ENCODE measurements at regions not wholly inside any gene's neighbourhood (a gene's known extent, or its start where the extent isn't known, plus 50 kb on each side); places are given as distances from the start of the nearest gene placed in this dataset.

DNA sequence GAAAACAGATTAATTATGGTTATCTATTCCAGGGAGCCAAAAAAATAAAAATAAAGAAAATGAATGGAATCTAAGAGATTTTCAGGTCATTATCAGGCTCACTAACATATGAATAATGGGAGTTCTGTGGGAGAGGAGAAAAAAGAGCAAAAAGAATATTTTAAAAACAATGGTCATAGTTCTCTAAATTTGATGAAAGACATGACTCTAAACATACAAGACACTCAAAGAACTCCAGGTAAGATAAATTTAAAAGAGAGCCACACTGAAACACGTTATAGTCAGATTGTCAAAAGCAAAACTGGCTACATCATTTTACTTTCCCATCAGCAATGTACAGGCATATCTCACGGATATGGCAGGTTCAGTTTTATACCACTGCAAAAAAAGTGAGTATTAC is 520.0 kb downstream of the ANKRD50 start:
- Histone ChIP-seq H3K4me3 (no peak overlapping the region), H3K27me3 (no peaks in the 10 kb centered on the region), H3K4me1 (no peaks in the 10 kb centered on the region), H3K36me3 (no peaks in the 10 kb centered on the region), H3K27ac (no peak overlapping the region), H3K9me3 (peaks cover 0 to 10% (median 0%) of the 10 kb centered on the region in 4 donors)
- WGBS, 2 donors = 80 to 82% methylated on average over 2 of the region's 2 CpGs
- no peak for ATAC-seq (ENCODE audit: low FRiP score in 2 of 2)
- no peak for DNase-seq
- TF ChIP-seq POLR2A (IDR thresholded peaks at IDR 0.05) (no peak), EP300 (IDR thresholded peaks at IDR 0.05) (no peak), POLR2AphosphoS5 (IDR thresholded peaks at IDR 0.05) (no peak)
- TF ChIP-seq, protein P1, sequence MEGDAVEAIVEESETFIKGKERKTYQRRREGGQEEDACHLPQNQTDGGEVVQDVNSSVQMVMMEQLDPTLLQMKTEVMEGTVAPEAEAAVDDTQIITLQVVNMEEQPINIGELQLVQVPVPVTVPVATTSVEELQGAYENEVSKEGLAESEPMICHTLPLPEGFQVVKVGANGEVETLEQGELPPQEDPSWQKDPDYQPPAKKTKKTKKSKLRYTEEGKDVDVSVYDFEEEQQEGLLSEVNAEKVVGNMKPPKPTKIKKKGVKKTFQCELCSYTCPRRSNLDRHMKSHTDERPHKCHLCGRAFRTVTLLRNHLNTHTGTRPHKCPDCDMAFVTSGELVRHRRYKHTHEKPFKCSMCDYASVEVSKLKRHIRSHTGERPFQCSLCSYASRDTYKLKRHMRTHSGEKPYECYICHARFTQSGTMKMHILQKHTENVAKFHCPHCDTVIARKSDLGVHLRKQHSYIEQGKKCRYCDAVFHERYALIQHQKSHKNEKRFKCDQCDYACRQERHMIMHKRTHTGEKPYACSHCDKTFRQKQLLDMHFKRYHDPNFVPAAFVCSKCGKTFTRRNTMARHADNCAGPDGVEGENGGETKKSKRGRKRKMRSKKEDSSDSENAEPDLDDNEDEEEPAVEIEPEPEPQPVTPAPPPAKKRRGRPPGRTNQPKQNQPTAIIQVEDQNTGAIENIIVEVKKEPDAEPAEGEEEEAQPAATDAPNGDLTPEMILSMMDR (IDR thresholded peaks at IDR 0.05) = no peak

DNA sequence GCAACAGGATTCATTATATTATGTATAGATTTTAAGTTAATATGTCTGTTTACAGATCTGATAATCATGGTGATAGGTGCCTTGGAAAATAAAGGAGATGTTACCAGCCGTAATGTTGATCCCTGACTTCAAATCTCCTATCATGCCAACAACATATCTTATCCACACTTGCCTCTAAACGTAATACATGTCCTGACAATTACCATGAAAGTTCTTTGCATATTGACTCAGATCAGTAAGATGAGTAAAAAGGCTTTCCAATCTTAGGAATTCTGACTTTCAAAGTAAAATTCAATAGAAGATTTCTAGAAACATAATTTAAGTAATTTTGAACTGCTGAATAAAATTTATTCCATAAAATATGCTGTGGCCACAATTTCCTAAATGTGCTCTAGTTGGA is 513.3 kb downstream of the ANKRD50 start:
- H3K4me3 ChIP-seq = no peak overlapping the region
- no peaks in the 10 kb centered on the region for H3K36me3 ChIP-seq
- no peak overlapping the region for H3K27ac ChIP-seq
- DNase-seq (no peak), ATAC-seq (ENCODE audit: low FRiP score in 2 of 2) (no peak)
- H3K9me3 ChIP-seq = peaks cover 0 to 4% (median 0%) of the 10 kb centered on the region in 4 donors
- TF ChIP-seq, protein P1 (IDR thresholded peaks at IDR 0.05) = no peak
- TF ChIP-seq POLR2AphosphoS5 (IDR thresholded peaks at IDR 0.05) (no peak), EP300 (IDR thresholded peaks at IDR 0.05) (no peak), POLR2A (IDR thresholded peaks at IDR 0.05) (no peak)
- H3K27me3 ChIP-seq = no peaks in the 10 kb centered on the region
- no peaks in the 10 kb centered on the region for H3K4me1 ChIP-seq
- WGBS, 2 donors = 84 to 90% methylated on average over 2 of the region's 2 CpGs

DNA sequence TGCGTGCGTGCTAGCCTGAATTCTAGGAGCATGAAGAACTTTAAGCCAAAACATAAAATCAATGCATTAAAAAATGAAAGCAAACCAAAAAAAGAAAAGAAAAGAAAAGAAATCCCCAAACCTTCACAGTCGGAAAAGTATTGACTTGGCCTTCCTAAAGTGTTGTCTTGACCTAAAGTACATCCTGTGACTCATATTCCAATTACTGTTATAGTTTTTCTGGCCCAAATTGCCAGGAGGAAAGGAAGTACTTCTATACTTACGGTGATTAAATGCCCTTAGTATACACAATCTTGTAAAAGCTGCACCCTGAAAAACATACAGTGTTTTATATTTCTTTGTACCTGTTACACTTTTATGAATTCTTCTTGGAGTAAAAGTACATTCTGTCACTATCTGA is 512.8 kb downstream of the ANKRD50 start:
- H3K36me3 ChIP-seq = no peaks in the 10 kb centered on the region
- no peak overlapping the region for H3K27ac ChIP-seq
- TF ChIP-seq, protein P1 (IDR thresholded peaks at IDR 0.05) = no peak
- TF ChIP-seq POLR2AphosphoS5 (IDR thresholded peaks at IDR 0.05) (no peak), POLR2A (IDR thresholded peaks at IDR 0.05) (no peak), EP300 (IDR thresholded peaks at IDR 0.05) (no peak)
- no peak overlapping the region for H3K4me3 ChIP-seq
- ATAC-seq (ENCODE audit: low FRiP score in 2 of 2) (no peak), DNase-seq (no peak)
- 68 to 74% methylated on average over 4 of the region's 4 CpGs for WGBS, 2 donors
- H3K27me3 ChIP-seq = no peaks in the 10 kb centered on the region
- no peaks in the 10 kb centered on the region for H3K4me1 ChIP-seq
- H3K9me3 ChIP-seq = no peaks in the 10 kb centered on the region

DNA sequence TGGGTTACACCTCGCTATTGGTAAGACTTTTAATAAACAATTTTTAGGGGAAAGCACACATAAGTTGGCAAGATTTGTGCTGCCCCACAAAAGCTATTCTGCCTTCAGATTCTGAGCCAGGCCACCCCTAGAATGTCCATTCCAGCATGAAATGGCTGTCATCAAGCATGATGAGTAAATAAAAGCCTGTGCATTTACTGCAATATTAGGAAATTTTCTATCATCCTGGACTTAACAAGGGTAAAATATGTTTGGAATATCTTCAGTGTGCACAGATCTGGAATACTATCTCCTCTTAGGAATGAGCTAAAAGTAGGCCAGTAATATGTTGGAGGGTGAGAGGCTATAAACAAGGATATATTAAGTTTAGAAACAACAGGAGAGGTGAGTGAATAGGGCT is 510.9 kb downstream of the ANKRD50 start:
- H3K36me3 ChIP-seq = no peaks in the 10 kb centered on the region
- no peaks in the 10 kb centered on the region for H3K9me3 ChIP-seq
- ATAC-seq (ENCODE audit: low FRiP score in 2 of 2) (no peak), DNase-seq (no peak)
- no peaks in the 10 kb centered on the region for H3K27me3 ChIP-seq
- H3K27ac ChIP-seq = no peak overlapping the region
- TF ChIP-seq, protein P1 (IDR thresholded peaks at IDR 0.05) = no peak
- TF ChIP-seq EP300 (IDR thresholded peaks at IDR 0.05) = no peak
- TF ChIP-seq POLR2A (IDR thresholded peaks at IDR 0.05) = no peak
- no peak for TF ChIP-seq POLR2AphosphoS5 (IDR thresholded peaks at IDR 0.05)
- no peak overlapping the region for H3K4me3 ChIP-seq
- 71 to 84% methylated on average over 1 of the region's 1 CpG for WGBS, 2 donors
- no peaks in the 10 kb centered on the region for H3K4me1 ChIP-seq

DNA sequence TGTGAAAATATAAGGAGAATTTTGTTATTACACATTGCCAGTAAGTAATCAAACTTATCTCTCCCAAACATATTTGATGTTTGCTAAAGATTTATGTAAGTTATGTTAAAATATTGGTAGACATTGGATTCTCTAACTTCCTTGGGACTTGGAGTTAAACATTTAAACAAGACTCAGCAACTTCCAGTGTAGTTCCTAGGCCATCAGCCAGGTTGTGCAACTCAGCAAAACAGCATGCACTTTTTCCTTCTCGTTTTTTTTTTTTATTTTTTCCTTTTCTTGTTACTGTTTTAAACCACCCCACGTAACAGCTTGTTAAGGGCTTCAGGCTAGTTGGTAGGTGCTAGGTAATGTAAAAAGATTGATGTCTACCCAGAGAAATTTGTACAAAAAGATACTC is 510.4 kb downstream of the ANKRD50 start:
- Histone ChIP-seq H3K27me3 (no peaks in the 10 kb centered on the region), H3K4me1 (no peaks in the 10 kb centered on the region), H3K4me3 (no peak overlapping the region), H3K27ac (no peak overlapping the region), H3K9me3 (no peaks in the 10 kb centered on the region), H3K36me3 (no peaks in the 10 kb centered on the region)
- DNase-seq (no peak), ATAC-seq (ENCODE audit: low FRiP score in 2 of 2) (peak in 1 of 2 donors; percentile 45)
- 14 to 17% methylated on average over 2 of the region's 2 CpGs for WGBS, 2 donors
- TF ChIP-seq POLR2AphosphoS5 (IDR thresholded peaks at IDR 0.05) (no peak), EP300 (IDR thresholded peaks at IDR 0.05) (no peak), POLR2A (IDR thresholded peaks at IDR 0.05) (no peak)
- TF ChIP-seq, protein P1 (IDR thresholded peaks at IDR 0.05) = no peak

Measured in upper lobe of left lung (tissue), 6 donors.